ENCODE measurements at regions not wholly inside any gene's neighbourhood (a gene's known extent, or its start where the extent isn't known, plus 50 kb on each side); places are given as distances from the start of the nearest gene placed in this dataset.

DNA sequence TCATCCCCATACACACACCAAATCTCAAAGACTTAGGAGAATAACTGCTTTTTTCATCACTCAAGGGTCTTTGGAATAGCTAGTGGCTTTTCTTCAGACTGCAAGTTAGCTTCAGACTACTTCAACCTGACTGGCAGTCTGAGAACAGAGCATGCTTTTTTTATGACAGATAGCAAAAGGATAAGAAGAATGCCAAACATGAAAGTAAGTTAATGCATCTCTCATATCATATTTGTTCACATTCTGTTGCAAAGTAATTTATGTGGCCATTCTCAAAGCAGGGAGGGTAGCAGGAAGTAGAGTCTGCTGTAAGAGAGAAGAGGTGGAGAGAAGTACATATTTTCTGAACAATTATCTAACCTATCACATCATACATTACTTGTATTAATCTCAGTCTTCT, 544.4 kb downstream of the ZPLD1 start (continued):
- TF ChIP-seq, protein P1, sequence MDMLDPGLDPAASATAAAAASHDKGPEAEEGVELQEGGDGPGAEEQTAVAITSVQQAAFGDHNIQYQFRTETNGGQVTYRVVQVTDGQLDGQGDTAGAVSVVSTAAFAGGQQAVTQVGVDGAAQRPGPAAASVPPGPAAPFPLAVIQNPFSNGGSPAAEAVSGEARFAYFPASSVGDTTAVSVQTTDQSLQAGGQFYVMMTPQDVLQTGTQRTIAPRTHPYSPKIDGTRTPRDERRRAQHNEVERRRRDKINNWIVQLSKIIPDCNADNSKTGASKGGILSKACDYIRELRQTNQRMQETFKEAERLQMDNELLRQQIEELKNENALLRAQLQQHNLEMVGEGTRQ (IDR thresholded peaks at IDR 0.05; ENCODE audit: low read length), result no peak
- TF ChIP-seq, protein P2, sequence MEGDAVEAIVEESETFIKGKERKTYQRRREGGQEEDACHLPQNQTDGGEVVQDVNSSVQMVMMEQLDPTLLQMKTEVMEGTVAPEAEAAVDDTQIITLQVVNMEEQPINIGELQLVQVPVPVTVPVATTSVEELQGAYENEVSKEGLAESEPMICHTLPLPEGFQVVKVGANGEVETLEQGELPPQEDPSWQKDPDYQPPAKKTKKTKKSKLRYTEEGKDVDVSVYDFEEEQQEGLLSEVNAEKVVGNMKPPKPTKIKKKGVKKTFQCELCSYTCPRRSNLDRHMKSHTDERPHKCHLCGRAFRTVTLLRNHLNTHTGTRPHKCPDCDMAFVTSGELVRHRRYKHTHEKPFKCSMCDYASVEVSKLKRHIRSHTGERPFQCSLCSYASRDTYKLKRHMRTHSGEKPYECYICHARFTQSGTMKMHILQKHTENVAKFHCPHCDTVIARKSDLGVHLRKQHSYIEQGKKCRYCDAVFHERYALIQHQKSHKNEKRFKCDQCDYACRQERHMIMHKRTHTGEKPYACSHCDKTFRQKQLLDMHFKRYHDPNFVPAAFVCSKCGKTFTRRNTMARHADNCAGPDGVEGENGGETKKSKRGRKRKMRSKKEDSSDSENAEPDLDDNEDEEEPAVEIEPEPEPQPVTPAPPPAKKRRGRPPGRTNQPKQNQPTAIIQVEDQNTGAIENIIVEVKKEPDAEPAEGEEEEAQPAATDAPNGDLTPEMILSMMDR (IDR thresholded peaks at IDR 0.05; ENCODE audit: control extremely low read depth in 1 of 3, insufficient read depth in 1 of 3, low read depth in 1 of 3, low read length in 3 of 3), result no peak
- TF ChIP-seq, protein P3, sequence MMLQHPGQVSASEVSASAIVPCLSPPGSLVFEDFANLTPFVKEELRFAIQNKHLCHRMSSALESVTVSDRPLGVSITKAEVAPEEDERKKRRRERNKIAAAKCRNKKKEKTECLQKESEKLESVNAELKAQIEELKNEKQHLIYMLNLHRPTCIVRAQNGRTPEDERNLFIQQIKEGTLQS (IDR thresholded peaks at IDR 0.05; ENCODE audit: insufficient read depth, low read depth, low read length), result no peak
- TF ChIP-seq CEBPB (IDR thresholded peaks at IDR 0.05; ENCODE audit: low read depth, low read length) (no peak), ZNF274 (IDR thresholded peaks at IDR 0.05; ENCODE audit: borderline replicate concordance, extremely low read depth, low read length) (no peak), TEAD4 (IDR thresholded peaks at IDR 0.05; ENCODE audit: low read depth, low read length) (no peak), CBX5 (IDR thresholded peaks at IDR 0.05; ENCODE audit: low read depth, low read length) (no peak), CTBP2 (IDR thresholded peaks at IDR 0.05; ENCODE audit: borderline replicate concordance, insufficient read depth, insufficient read length, low read length) (no peak), RFX5 (IDR thresholded peaks at IDR 0.05; ENCODE audit: borderline replicate concordance, low read depth, low read length) (no peak), YY1 (IDR thresholded peaks at IDR 0.05; ENCODE audit: low read depth, low read length) (no peak)
